Loucy (cell line): ENCODE measurements at regions not wholly inside any gene's neighbourhood (a gene's known extent, or its start where the extent isn't known, plus 50 kb on each side); places are given as distances from the start of the nearest gene placed in this dataset.

ENCODE experiments used
- H2AFZ ChIP-seq: fragments of 200-600 bp; sonication (generic); 2 replicates; pipeline ENCODE4 v1.6.0; 2016; ENCODE audit warnings: antibody characterized with exemption, mild to moderate bottlenecking, low read length, moderate library complexity
- H3F3A ChIP-seq: fragments of 200-600 bp; 2 replicates; pipeline ENCODE4 v1.6.0; 2016; ENCODE audit warnings: antibody characterized with exemption, low read depth, mild to moderate bottlenecking
- H3K27me3 ChIP-seq: fragments of 200-600 bp; sonication (generic); 2 replicates; pipeline ENCODE4 v1.6.1; 2014; ENCODE audit warnings: low read length, mild to moderate bottlenecking; ENCODE audit not compliant: insufficient read depth, poor library complexity, severe bottlenecking
- H3K36me3 ChIP-seq: fragments of 200-600 bp; sonication (generic); 2 replicates; pipeline ENCODE4 v1.6.1; 2016; ENCODE audit warnings: low read length; ENCODE audit not compliant: insufficient read depth
- H3K4me1 ChIP-seq: fragments of 200-600 bp; sonication (generic); 2 replicates; pipeline ENCODE4 v1.5.1; 2014; ENCODE audit warnings: low read length, mild to moderate bottlenecking; ENCODE audit not compliant: insufficient read depth, poor library complexity, severe bottlenecking
- H3K4me2 ChIP-seq: fragments of 200-600 bp; sonication (generic); 2 replicates; pipeline ENCODE4 v1.6.0; 2014; ENCODE audit warnings: antibody characterized with exemption, low read length, low read depth, mild to moderate bottlenecking; ENCODE audit not compliant: poor library complexity, severe bottlenecking
- H3K4me3 ChIP-seq: fragments of 200-600 bp; sonication (generic); 2 replicates; pipeline ENCODE4 v1.5.1; 2014; ENCODE audit warnings: low read length, mild to moderate bottlenecking, mixed read lengths; ENCODE audit not compliant: poor library complexity, severe bottlenecking
- H3K79me2 ChIP-seq: fragments of 200-600 bp; sonication (generic); 2 replicates; pipeline ENCODE4 v1.6.1; 2014; ENCODE audit warnings: low read length; ENCODE audit not compliant: insufficient read depth
- H3K9ac ChIP-seq: fragments of 200-600 bp; sonication (generic); 2 replicates; pipeline ENCODE4 v1.6.0; 2014; ENCODE audit warnings: mild to moderate bottlenecking, low read depth, low read length, moderate library complexity; ENCODE audit not compliant: poor library complexity, severe bottlenecking
- H3K9me2 ChIP-seq: fragments of 200-600 bp; sonication (generic); replicated peaks from 2 replicates; pipeline ENCODE4 v1.6.1; 2016; ENCODE audit warnings: low read depth, low read length, mixed read lengths
- H3K9me3 ChIP-seq: fragments of 200-600 bp; sonication (generic); 2 replicates; pipeline ENCODE4 v1.6.1; 2014; ENCODE audit warnings: mild to moderate bottlenecking, antibody characterized with exemption, low read length, low read depth; ENCODE audit not compliant: insufficient read depth
- H4K20me1 ChIP-seq: fragments of 200-600 bp; sonication (generic); 2 replicates; pipeline ENCODE4 v1.6.0; 2014; ENCODE audit warnings: antibody characterized with exemption, low read length, mild to moderate bottlenecking; ENCODE audit not compliant: insufficient read depth, poor library complexity, severe bottlenecking
- CTCF ChIP-seq: fragments of 200-600 bp; sonication (generic); conservative IDR thresholded peaks from 2 replicates; pipeline ENCODE4 v1.5.1; 2014; ENCODE audit warnings: mild to moderate bottlenecking, antibody characterized with exemption, low read length
- EZH2phosphoT487 ChIP-seq: fragments of 200-600 bp; IDR thresholded peaks from 2 replicates; pipeline ENCODE4 v1.6.1; 2018; ENCODE audit warnings: antibody characterized with exemption, mild to moderate bottlenecking, moderate library complexity, borderline replicate concordance

- Histone ChIP-seq H3K9ac (no peak overlapping the region), H4K20me1 (no peaks in the 10 kb centered on the region)
Measured at GRCh38 chr9:119771341-119771740, 402.1 kb upstream of the BRINP1 start.

GRCh38 chr9:119768266-119768665 is 399.0 kb upstream of the BRINP1 start:
- H3K79me2 ChIP-seq, result no peaks in the 10 kb centered on the region
- H3F3A ChIP-seq, result no peaks in the 10 kb centered on the region
- H3K9ac ChIP-seq, result no peak overlapping the region
- H3K4me1 ChIP-seq, result no peaks in the 10 kb centered on the region
- no peaks in the 10 kb centered on the region for H4K20me1 ChIP-seq
- H3K4me2 ChIP-seq, result no peak overlapping the region
- no peak overlapping the region for H2AFZ ChIP-seq
- H3K4me3 ChIP-seq, result no peak overlapping the region
- H3K9me3 ChIP-seq, result no peaks in the 10 kb centered on the region
- no peak for TF ChIP-seq EZH2phosphoT487
- no peak for TF ChIP-seq CTCF
- no peaks in the 10 kb centered on the region for H3K36me3 ChIP-seq
- H3K27me3 ChIP-seq, result no peaks in the 10 kb centered on the region
- no peaks in the 10 kb centered on the region for H3K9me2 ChIP-seq

More at GRCh38 chr9:119771341-119771740, 402.1 kb upstream of the BRINP1 start:
- Histone ChIP-seq H3F3A (no peaks in the 10 kb centered on the region), H3K36me3 (no peaks in the 10 kb centered on the region), H3K4me1 (no peaks in the 10 kb centered on the region), H3K4me2 (no peak overlapping the region), H3K4me3 (no peak overlapping the region), H3K9me2 (no peaks in the 10 kb centered on the region), H3K27me3 (no peaks in the 10 kb centered on the region), H2AFZ (no peak overlapping the region), H3K79me2 (no peaks in the 10 kb centered on the region), H3K9me3 (no peaks in the 10 kb centered on the region)
- TF ChIP-seq CTCF (no peak), EZH2phosphoT487 (no peak)

GRCh38 chr9:119765632-119766175 is 396.5 kb upstream of the BRINP1 start:
- Histone ChIP-seq H3K36me3 (no peaks in the 10 kb centered on the region), H3K4me1 (no peaks in the 10 kb centered on the region)
- no peak for TF ChIP-seq CTCF
- TF ChIP-seq EZH2phosphoT487, result no peak

More at GRCh38 chr9:119765632-119766175, 396.5 kb upstream of the BRINP1 start:
- Histone ChIP-seq H4K20me1 (no peaks in the 10 kb centered on the region), H3K9ac (no peak overlapping the region), H3F3A (no peaks in the 10 kb centered on the region), H3K9me2 (no peaks in the 10 kb centered on the region), H3K9me3 (no peaks in the 10 kb centered on the region), H3K27me3 (no peaks in the 10 kb centered on the region), H2AFZ (no peak overlapping the region), H3K4me2 (no peak overlapping the region), H3K4me3 (no peak overlapping the region), H3K79me2 (no peaks in the 10 kb centered on the region)
